Right lobe of liver (tissue), 4 donors: ENCODE measurements at regions not wholly inside any gene's neighbourhood (a gene's known extent, or its start where the extent isn't known, plus 50 kb on each side); places are given as distances from the start of the nearest gene placed in this dataset.

ENCODE experiments used
- POLR2A ChIP-seq: fragments of 450-650 bp; IDR thresholded peaks from one replicate; pipeline ENCODE4 v1.6.1; 2017; ENCODE audit warnings: antibody characterized with exemption, mild to moderate bottlenecking
- TF ChIP-seq, protein P1 (sequence below), 4 donors: fragments of 200-600 bp in 3 of 4; fragments of 450-650 bp in 1 of 4; IDR thresholded peaks; one replicate each; pipeline versions ENCODE4 v1.5.1 to v1.8.0; 2016 to 2022; ENCODE audit warnings: antibody characterized with exemption in 4 of 4, mild to moderate bottlenecking in 2 of 4
- donor health status: DM: no; HTN: no; CAD: no.
- donor health status: DM: no; HTN: no; CAD: no.
- donor health status: DM: no; HTN: yes; CAD: no.

DNA sequence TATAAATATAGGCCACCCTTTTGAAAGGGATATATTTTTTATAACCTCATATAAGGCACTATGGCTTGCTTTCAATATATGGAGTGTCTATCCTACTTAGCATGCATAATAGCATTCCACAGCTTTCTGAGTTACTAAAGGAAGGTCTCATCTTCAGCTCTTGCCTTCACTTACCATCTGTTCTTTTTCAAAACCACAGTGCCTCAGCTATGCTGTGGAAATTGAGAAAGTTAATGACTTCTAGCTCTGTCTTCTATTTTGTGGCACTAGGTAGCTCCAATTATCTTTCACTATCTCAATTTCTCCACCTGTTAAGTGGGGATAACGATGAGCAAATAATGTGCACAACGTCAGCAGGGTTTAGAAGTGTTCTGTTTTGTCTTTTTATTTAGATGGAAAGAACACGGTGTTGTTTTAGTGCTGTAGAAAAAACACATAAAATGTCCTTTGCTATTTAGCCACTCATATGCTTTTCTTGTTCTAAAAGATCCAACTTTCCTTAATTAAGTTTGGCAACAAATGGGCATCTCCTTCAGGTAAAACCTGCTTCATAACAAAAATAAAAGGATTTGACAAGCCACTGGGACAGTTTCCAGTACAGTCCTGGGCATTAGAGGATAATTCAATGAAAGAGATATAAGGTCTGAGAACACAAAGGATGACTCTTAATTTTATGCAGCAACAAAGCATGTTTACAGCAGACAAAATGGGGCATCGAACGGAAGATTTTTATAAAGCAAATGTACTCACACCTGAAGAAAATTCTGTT lies 462.0 kb upstream of the SYT1 start:
- TF ChIP-seq, protein P1, sequence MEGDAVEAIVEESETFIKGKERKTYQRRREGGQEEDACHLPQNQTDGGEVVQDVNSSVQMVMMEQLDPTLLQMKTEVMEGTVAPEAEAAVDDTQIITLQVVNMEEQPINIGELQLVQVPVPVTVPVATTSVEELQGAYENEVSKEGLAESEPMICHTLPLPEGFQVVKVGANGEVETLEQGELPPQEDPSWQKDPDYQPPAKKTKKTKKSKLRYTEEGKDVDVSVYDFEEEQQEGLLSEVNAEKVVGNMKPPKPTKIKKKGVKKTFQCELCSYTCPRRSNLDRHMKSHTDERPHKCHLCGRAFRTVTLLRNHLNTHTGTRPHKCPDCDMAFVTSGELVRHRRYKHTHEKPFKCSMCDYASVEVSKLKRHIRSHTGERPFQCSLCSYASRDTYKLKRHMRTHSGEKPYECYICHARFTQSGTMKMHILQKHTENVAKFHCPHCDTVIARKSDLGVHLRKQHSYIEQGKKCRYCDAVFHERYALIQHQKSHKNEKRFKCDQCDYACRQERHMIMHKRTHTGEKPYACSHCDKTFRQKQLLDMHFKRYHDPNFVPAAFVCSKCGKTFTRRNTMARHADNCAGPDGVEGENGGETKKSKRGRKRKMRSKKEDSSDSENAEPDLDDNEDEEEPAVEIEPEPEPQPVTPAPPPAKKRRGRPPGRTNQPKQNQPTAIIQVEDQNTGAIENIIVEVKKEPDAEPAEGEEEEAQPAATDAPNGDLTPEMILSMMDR (IDR thresholded peaks at IDR 0.05) = no peak
- TF ChIP-seq POLR2A = no peak
